ENCODE measurements at regions not wholly inside any gene's neighbourhood (a gene's known extent, or its start where the extent isn't known, plus 50 kb on each side); places are given as distances from the start of the nearest gene placed in this dataset.

GRCh38 chr5:110265162-110265561 lies 461.3 kb downstream of the TMEM232 start:
- Histone ChIP-seq H3K4me1 (no peaks in the 10 kb centered on the region), H3K27ac (no peak overlapping the region), H3K4me3 (no peak overlapping the region), H3K36me3 (no peaks in the 10 kb centered on the region), H3K9me3 (no peaks in the 10 kb centered on the region), H3K27me3 (ENCODE audit: low read depth) (no peaks in the 10 kb centered on the region)
- intact Hi-C loops (cut with DNase I), result no loop called here
- no peak for ATAC-seq
- DNase-seq, result no peak
- no peak for TF ChIP-seq CTCF (IDR thresholded peaks at IDR 0.05)

- ATAC-seq, result no peak
- Histone ChIP-seq H3K27me3 (ENCODE audit: low read depth) (no peaks in the 10 kb centered on the region), H3K27ac (no peak overlapping the region), H3K4me1 (no peaks in the 10 kb centered on the region), H3K9me3 (no peaks in the 10 kb centered on the region), H3K4me3 (no peak overlapping the region), H3K36me3 (no peaks in the 10 kb centered on the region)
- intact Hi-C loops (cut with DNase I), result no loop called here
- DNase-seq, result no peak
- no peak for TF ChIP-seq CTCF (IDR thresholded peaks at IDR 0.05)
Observed at GRCh38 chr5:110267714-110268113, 458.8 kb downstream of the TMEM232 start.

GRCh38 chr5:110268283-110268682 lies 458.2 kb downstream of the TMEM232 start:
- H3K9me3 ChIP-seq, result no peaks in the 10 kb centered on the region
- H3K27me3 ChIP-seq (ENCODE audit: low read depth), result no peaks in the 10 kb centered on the region
- ATAC-seq (no peak), DNase-seq (no peak)
- no peak for TF ChIP-seq CTCF (IDR thresholded peaks at IDR 0.05)
- H3K36me3 ChIP-seq, result no peaks in the 10 kb centered on the region
- intact Hi-C loops (cut with DNase I), result no loop called here
- H3K4me3 ChIP-seq, result no peak overlapping the region
- no peaks in the 10 kb centered on the region for H3K4me1 ChIP-seq
- H3K27ac ChIP-seq, result no peak overlapping the region

- Histone ChIP-seq H3K4me3 (no peak overlapping the region), H3K27ac (no peak overlapping the region), H3K27me3 (ENCODE audit: low read depth) (no peaks in the 10 kb centered on the region), H3K4me1 (no peaks in the 10 kb centered on the region), H3K9me3 (no peaks in the 10 kb centered on the region), H3K36me3 (no peaks in the 10 kb centered on the region)
- DNase-seq (no peak), ATAC-seq (no peak)
- TF ChIP-seq CTCF (IDR thresholded peaks at IDR 0.05), result no peak
- intact Hi-C loops (cut with DNase I), result no loop called here
Observed at GRCh38 chr5:110268985-110269384, 457.5 kb downstream of the TMEM232 start.

- H3K27ac ChIP-seq, result no peak overlapping the region
- intact Hi-C loops (cut with DNase I), result no loop called here
- H3K36me3 ChIP-seq, result no peaks in the 10 kb centered on the region
- no peaks in the 10 kb centered on the region for H3K9me3 ChIP-seq
- TF ChIP-seq CTCF (IDR thresholded peaks at IDR 0.05), result no peak
- no peak for DNase-seq
- H3K4me1 ChIP-seq, result no peaks in the 10 kb centered on the region
- H3K4me3 ChIP-seq, result no peak overlapping the region
- no peak for ATAC-seq
- no peaks in the 10 kb centered on the region for H3K27me3 ChIP-seq (ENCODE audit: low read depth)
Observed at GRCh38 chr5:110269478-110270142, 456.9 kb downstream of the TMEM232 start.

Measured in lower lobe of right lung (tissue), 2 donors.